Activated T-cell treated with anti-CD3 and anti-CD28 coated beads, Interleukin-2, amount 50 U/mL, for 24 hours (primary cell): ENCODE measurements at regions not wholly inside any gene's neighbourhood (a gene's known extent, or its start where the extent isn't known, plus 50 kb on each side); places are given as distances from the start of the nearest gene placed in this dataset.

ENCODE experiments used
- DNase-seq: peaks from one replicate; pipeline ENCODE4 v3.0.0-alpha.2; 2020
- H3K27ac Mint-ChIP-seq: 2 replicates; pipeline ENCODE4 v1.8.0; 2020; ENCODE audit warnings: mild to moderate bottlenecking, mixed read lengths
- H3K27me3 Mint-ChIP-seq: 2 replicates; pipeline ENCODE4 v1.8.0; 2020; ENCODE audit warnings: mixed read lengths
- H3K36me3 Mint-ChIP-seq: 2 replicates; pipeline ENCODE4 v1.8.0; 2020; ENCODE audit warnings: low read depth, mixed read lengths
- H3K4me1 Mint-ChIP-seq: 2 replicates; pipeline ENCODE4 v1.8.0; 2020; ENCODE audit warnings: low read depth, mixed read lengths
- H3K4me3 Mint-ChIP-seq: 2 replicates; pipeline ENCODE4 v1.8.0; 2020; ENCODE audit warnings: mild to moderate bottlenecking, moderate library complexity, mixed read lengths
- H3K9me3 Mint-ChIP-seq: 2 replicates; pipeline ENCODE4 v1.8.0; 2020; ENCODE audit warnings: mixed read lengths

DNA sequence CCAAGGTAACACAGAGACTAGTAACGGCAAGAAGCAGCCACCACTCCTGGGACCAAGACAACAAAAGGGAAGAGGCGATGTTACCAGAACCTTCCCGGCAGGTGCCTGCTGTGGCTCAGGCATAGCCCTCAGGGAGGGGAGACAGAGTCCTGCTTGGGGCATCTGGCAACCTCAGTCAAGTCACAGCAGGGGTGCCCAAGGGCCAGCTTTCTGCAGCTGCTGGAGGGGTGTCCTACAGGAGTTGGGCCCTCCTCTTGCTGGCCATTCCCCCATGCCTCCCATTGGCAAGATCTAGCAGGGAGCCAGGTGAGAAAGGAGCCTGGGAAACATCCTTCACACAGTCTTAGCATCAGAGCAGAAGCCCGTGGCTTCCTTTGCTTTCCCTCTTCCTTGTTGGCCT is 197.3 kb upstream of the IL12A start:
- DNase-seq = no peak
- Mint-ChIP-seq H3K36me3 (no peaks in the 10 kb centered on the region), H3K4me3 (no peak overlapping the region), H3K27ac (no peak overlapping the region), H3K27me3 (peaks cover 4% of the 10 kb centered on the region), H3K4me1 (no peaks in the 10 kb centered on the region), H3K9me3 (no peaks in the 10 kb centered on the region)

DNA sequence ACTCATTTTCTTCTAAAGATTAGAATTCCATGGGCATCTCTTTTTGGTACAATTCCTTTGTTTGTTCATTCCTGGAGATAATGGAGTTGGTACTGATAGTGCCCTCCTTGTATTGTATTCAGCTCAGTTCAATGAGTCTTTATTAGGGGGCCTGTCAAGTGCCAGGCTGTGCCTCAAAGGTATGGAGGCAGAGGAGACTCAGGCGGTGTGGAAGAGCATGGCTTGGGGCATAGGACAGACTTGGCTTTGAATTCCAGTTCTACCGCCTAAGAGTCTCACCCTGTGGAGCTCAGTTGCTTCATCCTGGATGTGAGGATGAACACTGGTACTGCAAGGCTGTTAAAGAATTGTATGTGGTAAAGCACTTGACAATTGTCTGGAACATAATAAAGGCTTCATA is 196.6 kb upstream of the IL12A start:
- peaks cover 4% of the 10 kb centered on the region for H3K27me3 Mint-ChIP-seq
- no peak overlapping the region for H3K27ac Mint-ChIP-seq
- peaks cover 3% of the 10 kb centered on the region for H3K4me1 Mint-ChIP-seq

DNA sequence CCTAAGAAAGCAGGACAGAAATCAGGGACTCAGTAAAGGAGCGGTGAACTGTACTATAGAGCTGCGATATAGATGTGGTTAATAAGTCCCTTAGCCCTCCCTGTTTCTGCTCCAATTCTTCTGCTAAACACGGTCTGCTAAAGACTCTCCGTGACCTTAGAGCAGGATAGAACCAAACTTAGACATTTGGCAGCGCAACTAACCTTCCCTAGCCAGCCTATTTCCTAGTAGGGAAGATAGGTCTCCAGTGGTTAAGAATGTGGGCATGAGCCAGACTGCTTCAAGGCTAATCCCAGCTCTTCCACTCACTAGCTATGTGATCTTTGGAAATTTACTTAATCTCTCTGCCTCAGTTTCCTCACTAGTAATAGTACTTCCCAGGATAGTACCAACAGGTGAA is 193.6 kb upstream of the IL12A start:
- H3K27me3 Mint-ChIP-seq = peaks cover 4% of the 10 kb centered on the region

More for the DNA sequence above, 196.6 kb upstream of the IL12A start:
- Mint-ChIP-seq H3K36me3 (no peaks in the 10 kb centered on the region), H3K9me3 (no peaks in the 10 kb centered on the region), H3K4me3 (no peak overlapping the region)
- no peak for DNase-seq

DNA sequence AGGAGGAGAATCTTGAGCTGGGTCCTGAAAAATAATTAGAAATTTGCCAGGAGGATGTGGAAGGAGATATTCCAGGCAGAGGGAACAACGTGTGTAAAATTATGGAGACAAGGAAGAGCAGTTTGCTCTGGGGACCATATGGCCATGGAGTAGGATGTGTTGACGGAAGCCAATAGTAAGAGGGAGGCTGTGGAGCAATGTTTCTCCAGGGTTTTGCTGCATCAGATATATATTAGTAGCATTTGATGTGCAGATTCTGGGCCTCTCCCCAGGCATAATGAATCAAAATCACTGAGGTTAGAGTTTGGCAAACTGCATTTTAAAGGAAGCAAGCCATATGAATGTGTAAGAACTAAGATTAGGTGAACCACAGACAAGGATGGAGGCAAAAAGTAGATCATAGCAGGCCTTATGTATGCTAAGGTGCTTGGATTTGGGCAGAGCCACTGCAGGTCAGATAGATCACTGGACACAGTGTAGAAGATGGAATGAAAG is 192.9 kb upstream of the IL12A start:
- H3K27ac Mint-ChIP-seq = no peak overlapping the region
- H3K4me3 Mint-ChIP-seq = no peak overlapping the region
- no peaks in the 10 kb centered on the region for H3K36me3 Mint-ChIP-seq
- peaks cover 4% of the 10 kb centered on the region for H3K27me3 Mint-ChIP-seq
- no peak for DNase-seq
- peaks cover 3% of the 10 kb centered on the region for H3K4me1 Mint-ChIP-seq
- no peaks in the 10 kb centered on the region for H3K9me3 Mint-ChIP-seq

More for the DNA sequence above, 193.6 kb upstream of the IL12A start:
- no peaks in the 10 kb centered on the region for H3K9me3 Mint-ChIP-seq
- H3K27ac Mint-ChIP-seq = no peak overlapping the region
- no peaks in the 10 kb centered on the region for H3K36me3 Mint-ChIP-seq
- DNase-seq = no peak
- no peak overlapping the region for H3K4me3 Mint-ChIP-seq
- peaks cover 3% of the 10 kb centered on the region for H3K4me1 Mint-ChIP-seq

DNA sequence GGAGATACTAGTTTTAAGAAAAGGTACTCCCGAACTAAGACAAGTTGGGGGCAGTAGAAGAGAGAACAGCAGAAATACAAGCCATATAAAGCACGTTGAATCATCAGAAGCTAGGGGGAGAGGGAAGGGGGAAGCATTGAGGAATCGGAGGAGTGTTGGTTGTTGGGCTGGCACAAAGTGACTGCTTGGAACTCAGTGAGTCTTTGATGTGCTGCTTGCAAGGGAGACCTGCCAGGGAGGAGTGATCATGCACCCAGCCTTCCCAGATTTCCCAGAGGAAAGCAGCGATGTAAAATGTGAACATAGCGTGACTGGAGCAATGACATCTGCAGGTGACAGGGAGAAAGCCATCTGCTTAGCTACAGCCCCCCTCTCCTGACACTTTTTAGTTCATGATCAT is 192.4 kb upstream of the IL12A start:
- H3K27ac Mint-ChIP-seq = no peak overlapping the region
- no peaks in the 10 kb centered on the region for H3K9me3 Mint-ChIP-seq
- H3K4me3 Mint-ChIP-seq = no peak overlapping the region
- H3K4me1 Mint-ChIP-seq = peaks cover 3% of the 10 kb centered on the region
- H3K27me3 Mint-ChIP-seq = peaks cover 4% of the 10 kb centered on the region
- no peaks in the 10 kb centered on the region for H3K36me3 Mint-ChIP-seq
- DNase-seq = no peak

DNA sequence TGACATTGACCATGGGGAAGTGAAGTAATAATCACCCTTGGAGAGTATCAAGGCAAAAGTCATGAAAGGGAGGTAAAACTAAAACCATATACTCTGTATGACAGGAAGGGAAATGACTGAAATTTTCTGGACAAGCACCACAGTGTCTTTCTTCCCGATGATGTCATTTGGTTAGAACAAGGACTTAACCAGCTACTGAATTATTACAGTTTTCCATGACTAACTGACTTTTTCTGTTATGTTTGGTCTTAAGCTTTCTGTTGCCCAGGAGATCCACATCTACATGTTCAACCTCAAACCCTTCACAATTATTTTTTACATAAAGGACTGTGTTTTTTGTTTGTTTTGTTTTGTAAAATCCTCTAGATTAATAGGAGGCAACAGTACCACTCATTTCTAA is 191.9 kb upstream of the IL12A start:
- Mint-ChIP-seq H3K4me1 (peaks cover 3% of the 10 kb centered on the region), H3K9me3 (no peaks in the 10 kb centered on the region), H3K36me3 (no peaks in the 10 kb centered on the region), H3K27me3 (peaks cover 4% of the 10 kb centered on the region), H3K4me3 (no peak overlapping the region), H3K27ac (no peak overlapping the region)
- DNase-seq = no peak

DNA sequence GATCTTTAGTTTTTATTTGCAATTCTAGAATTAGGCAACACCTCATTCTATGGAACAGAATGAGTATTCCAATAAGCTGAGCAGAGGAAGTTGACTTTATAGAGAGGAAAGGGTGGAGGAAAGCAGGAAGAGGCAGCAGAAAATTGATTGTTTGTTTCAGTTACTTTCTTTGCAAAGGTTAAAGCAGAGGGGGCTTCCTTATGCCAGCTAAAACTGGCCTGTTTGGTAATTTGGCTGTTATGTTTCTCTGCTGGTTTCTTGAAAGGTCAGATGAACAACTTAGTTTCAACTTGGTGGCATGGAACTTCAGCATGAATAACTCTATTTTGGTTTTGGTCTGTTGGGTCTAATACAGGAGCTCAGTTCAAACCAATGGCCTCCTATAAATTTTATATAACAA is 190.9 kb upstream of the IL12A start:
- H3K36me3 Mint-ChIP-seq = no peaks in the 10 kb centered on the region
- DNase-seq = no peak
- H3K4me1 Mint-ChIP-seq = peaks cover 3% of the 10 kb centered on the region
- H3K4me3 Mint-ChIP-seq = no peak overlapping the region
- H3K27ac Mint-ChIP-seq = no peak overlapping the region
- no peaks in the 10 kb centered on the region for H3K9me3 Mint-ChIP-seq
- peaks cover 9% of the 10 kb centered on the region for H3K27me3 Mint-ChIP-seq

DNA sequence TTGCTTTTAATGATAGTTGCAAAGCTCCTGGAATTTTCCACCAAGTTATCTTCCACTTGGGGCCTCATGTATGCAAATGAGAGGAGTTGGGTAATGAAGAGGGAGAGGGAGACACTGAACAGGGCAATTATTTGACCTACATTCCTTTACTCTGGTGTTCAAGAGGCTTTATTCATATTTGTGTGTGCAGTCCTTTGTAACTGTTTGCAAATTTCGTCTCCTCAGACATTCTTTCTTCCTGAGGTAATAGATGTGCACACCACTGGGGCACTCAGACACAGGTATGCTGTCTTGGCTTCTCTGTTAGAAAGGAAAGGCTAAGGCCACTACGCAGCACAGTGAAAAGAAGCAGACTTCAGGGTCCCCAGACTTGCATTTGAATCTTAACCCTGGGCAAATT is 189.7 kb upstream of the IL12A start:
- Mint-ChIP-seq H3K9me3 (no peaks in the 10 kb centered on the region), H3K27ac (no peak overlapping the region), H3K4me3 (no peak overlapping the region), H3K27me3 (peaks cover 9% of the 10 kb centered on the region), H3K36me3 (no peaks in the 10 kb centered on the region), H3K4me1 (peaks cover 3% of the 10 kb centered on the region)
- no peak for DNase-seq

DNA sequence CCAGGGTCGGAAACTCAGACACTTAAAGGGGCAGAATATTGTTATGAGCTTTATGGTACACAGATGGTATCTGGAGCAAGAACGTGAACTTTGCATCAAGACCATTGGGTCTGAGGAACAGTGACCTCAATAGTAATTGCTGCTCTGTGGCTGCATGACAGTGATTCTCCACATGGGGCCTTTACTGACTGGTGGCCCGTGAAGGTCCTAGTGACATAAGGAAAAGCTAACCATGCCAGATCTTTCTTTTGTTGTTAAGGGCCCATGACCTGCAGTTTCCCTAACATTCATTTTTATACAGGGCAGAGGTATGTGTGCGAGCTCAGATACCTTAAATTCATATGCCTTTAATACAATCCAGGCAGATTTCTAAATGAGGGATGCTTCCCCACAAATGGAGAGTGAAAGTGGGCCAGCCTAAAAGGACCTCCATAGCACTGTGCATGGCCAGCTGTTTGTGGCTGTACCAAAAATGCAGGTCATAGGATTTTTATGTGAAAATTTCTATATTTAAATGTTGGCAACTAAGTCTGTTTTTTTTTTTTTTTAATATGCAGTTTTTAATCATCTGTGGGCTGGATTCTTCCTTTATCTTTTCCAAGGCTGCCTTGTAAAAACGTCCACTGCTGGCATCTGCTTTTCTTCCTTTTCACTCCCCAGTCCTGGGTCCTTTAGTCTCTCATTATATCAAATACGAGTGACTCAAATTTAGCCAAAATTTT is 188.0 kb upstream of the IL12A start:
- Mint-ChIP-seq H3K27me3 (peaks cover 5% of the 10 kb centered on the region), H3K9me3 (no peaks in the 10 kb centered on the region), H3K27ac (no peak overlapping the region), H3K4me3 (no peak overlapping the region), H3K4me1 (peaks cover 3% of the 10 kb centered on the region), H3K36me3 (no peaks in the 10 kb centered on the region)
- DNase-seq = no peak

DNA sequence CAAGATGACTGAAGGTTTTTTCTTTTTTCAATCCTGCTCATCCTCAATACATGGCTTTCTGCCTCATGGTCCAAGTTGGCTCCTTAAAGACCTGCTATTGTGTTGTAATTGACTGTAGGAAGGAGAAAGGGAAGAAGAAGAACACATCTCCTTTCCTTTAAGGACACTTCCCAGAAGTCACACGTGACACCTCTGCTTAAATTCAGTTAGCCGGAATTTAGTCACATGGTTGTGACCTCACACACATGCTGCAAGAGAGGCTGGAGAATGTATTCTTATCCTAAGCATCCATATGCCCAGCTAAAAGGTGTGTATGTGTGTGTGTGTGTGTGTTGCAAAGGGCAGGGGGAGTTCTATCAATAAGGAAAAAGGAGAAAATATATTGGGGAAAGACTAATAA is 185.8 kb upstream of the IL12A start:
- H3K27ac Mint-ChIP-seq = no peak overlapping the region

DNA sequence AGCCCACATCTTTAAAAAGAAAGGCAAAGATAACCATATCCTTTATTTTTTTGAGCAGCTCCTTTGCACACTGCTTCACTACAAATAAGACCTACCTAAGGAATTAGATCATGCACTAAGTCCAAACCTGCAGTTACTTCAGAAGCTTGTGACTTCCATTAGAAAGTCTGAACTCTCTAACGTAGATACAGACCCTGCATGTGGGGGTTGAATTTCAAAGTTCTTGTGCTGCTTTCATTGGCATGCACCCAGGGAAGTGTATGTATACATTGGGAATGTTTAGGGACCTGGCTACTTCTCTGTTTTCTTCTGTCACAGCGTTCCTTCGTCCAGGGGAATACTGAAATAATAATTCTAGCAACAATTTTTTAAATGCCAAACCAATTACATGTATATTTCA is 185.2 kb upstream of the IL12A start:
- no peak for DNase-seq
- Mint-ChIP-seq H3K4me1 (no peaks in the 10 kb centered on the region), H3K36me3 (no peaks in the 10 kb centered on the region), H3K27ac (no peak overlapping the region), H3K4me3 (no peak overlapping the region), H3K27me3 (peaks cover 5% of the 10 kb centered on the region), H3K9me3 (no peaks in the 10 kb centered on the region)

More for the DNA sequence above, 185.8 kb upstream of the IL12A start:
- Mint-ChIP-seq H3K4me3 (no peak overlapping the region), H3K27me3 (peaks cover 5% of the 10 kb centered on the region), H3K9me3 (no peaks in the 10 kb centered on the region), H3K4me1 (no peaks in the 10 kb centered on the region), H3K36me3 (no peaks in the 10 kb centered on the region)
- DNase-seq = no peak

DNA sequence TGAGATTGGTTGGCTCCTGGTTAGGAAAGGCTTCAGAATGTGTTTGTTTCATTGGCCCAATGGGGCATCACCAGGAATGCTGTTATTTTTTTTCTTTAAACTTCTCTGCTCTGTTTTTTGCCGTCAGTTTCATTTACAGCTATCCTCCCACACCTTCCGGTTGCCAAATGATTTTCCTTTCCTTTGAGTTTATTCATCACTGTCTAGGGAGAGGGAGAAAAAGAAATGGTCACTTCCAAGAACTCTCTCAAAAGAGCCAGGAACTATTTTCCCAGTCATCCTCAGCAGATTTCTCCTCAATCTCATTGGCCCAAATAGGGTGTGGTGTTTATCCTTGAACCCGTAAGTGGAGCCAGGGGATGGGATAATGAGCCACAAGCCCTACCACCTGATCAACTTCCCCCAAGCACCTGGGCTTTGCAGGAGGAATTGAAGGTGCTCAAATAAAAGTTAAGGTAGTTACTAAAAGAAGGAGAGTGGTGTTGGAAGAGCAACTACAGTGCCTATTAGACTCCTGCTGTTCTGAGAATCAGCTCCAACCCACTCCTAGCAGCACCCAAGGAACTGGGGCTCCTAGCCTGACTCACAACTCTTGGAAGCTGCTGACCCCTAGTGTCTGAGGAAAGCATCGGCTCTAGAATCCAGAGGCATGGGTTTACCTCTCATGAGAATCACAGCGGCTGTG is 183.8 kb upstream of the IL12A start:
- Mint-ChIP-seq H3K27me3 (peaks cover 5% of the 10 kb centered on the region), H3K4me1 (no peaks in the 10 kb centered on the region), H3K9me3 (no peaks in the 10 kb centered on the region), H3K27ac (no peak overlapping the region), H3K4me3 (no peak overlapping the region), H3K36me3 (no peaks in the 10 kb centered on the region)
- DNase-seq = no peak

DNA sequence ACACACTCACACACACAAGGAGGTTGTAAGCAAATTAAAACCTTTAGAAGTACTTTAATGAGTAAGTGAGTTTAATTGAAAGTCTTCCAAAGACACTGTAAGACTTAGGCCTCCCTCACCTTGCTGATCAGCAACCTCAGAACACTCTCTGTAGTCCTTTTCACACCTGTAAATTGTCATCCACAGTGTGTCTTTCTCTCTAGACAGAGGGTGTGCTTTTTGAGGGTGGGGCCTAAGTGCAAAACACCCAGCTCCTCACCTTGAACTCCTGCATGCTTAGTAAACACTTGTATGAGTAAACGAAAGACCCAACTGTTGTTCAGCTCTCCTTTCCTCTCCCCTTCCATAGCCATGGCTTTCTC is 183.2 kb upstream of the IL12A start:
- peaks cover 5% of the 10 kb centered on the region for H3K27me3 Mint-ChIP-seq
- no peak for DNase-seq
- H3K36me3 Mint-ChIP-seq = no peaks in the 10 kb centered on the region
- H3K4me1 Mint-ChIP-seq = no peaks in the 10 kb centered on the region
- H3K4me3 Mint-ChIP-seq = no peak overlapping the region
- no peak overlapping the region for H3K27ac Mint-ChIP-seq
- no peaks in the 10 kb centered on the region for H3K9me3 Mint-ChIP-seq

DNA sequence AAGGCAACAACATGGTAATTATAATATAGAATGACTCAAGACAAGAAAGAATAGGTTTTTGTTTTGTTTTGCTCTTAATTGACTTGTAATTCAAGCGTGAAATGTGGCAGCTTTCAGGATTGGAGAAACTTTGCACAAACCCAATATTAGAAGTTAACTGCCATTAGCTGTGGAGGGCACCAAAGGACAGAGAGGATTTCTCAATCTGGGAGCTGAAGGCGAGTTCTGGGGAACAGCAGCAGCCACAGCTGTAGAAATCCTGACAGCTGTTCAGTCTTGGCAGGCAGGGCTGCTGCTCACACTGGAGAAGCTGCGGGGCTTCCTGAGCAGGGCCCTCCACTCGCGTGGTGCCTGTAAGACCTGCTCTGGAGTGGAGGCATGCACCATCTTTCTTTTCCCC is 182.2 kb upstream of the IL12A start:
- Mint-ChIP-seq H3K9me3 (no peaks in the 10 kb centered on the region), H3K27ac (no peak overlapping the region), H3K4me3 (no peak overlapping the region), H3K4me1 (no peaks in the 10 kb centered on the region), H3K36me3 (no peaks in the 10 kb centered on the region), H3K27me3 (peaks cover 5% of the 10 kb centered on the region)
- no peak for DNase-seq
